ENCODE measurements at regions not wholly inside any gene's neighbourhood (a gene's known extent, or its start where the extent isn't known, plus 50 kb on each side); places are given as distances from the start of the nearest gene placed in this dataset.

DNA sequence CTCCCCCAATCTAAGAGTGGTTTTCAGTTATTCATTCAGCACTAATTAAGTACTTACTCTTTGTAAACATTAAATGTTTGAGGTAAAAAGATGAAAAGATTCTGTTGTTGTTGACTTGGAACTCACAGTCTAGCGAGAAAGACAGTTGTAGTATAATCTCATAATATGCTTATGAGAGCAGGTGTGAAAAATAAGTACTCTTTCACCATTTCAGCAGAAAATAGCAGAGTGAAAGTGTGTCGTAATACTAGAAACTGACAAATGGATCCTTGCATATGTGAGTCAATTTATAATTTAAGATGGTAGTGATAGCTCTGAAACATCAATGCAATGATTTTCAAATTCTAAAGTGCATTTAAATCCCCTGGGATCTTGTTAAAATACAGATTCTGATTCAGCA is 618.8 kb upstream of the CCDC54 start:
- TF ChIP-seq, protein P1, sequence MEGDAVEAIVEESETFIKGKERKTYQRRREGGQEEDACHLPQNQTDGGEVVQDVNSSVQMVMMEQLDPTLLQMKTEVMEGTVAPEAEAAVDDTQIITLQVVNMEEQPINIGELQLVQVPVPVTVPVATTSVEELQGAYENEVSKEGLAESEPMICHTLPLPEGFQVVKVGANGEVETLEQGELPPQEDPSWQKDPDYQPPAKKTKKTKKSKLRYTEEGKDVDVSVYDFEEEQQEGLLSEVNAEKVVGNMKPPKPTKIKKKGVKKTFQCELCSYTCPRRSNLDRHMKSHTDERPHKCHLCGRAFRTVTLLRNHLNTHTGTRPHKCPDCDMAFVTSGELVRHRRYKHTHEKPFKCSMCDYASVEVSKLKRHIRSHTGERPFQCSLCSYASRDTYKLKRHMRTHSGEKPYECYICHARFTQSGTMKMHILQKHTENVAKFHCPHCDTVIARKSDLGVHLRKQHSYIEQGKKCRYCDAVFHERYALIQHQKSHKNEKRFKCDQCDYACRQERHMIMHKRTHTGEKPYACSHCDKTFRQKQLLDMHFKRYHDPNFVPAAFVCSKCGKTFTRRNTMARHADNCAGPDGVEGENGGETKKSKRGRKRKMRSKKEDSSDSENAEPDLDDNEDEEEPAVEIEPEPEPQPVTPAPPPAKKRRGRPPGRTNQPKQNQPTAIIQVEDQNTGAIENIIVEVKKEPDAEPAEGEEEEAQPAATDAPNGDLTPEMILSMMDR (IDR thresholded peaks at IDR 0.05): no peak
- no peak for TF ChIP-seq POLR2A (IDR thresholded peaks at IDR 0.05)

All from body of pancreas (tissue), 4 donors.